Esophagus squamous epithelium (tissue), 4 donors: ENCODE measurements at regions not wholly inside any gene's neighbourhood (a gene's known extent, or its start where the extent isn't known, plus 50 kb on each side); places are given as distances from the start of the nearest gene placed in this dataset.
"Not testable (repeated sequence)": the region's sequence is repeated elsewhere in the genome, so short reads cannot be mapped to it uniquely, and the experiment has no call there.

Source experiments
- POLR2A ChIP-seq, 4 donors: fragments of 450-650 bp; IDR thresholded peaks; one replicate each; pipeline ENCODE4 v1.6.1; 2017; ENCODE audit warnings: antibody characterized with exemption in 4 of 4, mild to moderate bottlenecking in 4 of 4, moderate library complexity in 3 of 4
- TF ChIP-seq, protein P1 (sequence below), 6 experiments: fragments of 450-650 bp in 4 of 6; fragments of 200-600 bp in 2 of 6; sonication (generic) in 2 of 6; IDR thresholded peaks; one replicate each; pipeline ENCODE4 v1.5.1; 2016 to 2019; ENCODE audit warnings: antibody characterized with exemption in 6 of 6, mild to moderate bottlenecking in 4 of 6, moderate library complexity in 4 of 6

DNA sequence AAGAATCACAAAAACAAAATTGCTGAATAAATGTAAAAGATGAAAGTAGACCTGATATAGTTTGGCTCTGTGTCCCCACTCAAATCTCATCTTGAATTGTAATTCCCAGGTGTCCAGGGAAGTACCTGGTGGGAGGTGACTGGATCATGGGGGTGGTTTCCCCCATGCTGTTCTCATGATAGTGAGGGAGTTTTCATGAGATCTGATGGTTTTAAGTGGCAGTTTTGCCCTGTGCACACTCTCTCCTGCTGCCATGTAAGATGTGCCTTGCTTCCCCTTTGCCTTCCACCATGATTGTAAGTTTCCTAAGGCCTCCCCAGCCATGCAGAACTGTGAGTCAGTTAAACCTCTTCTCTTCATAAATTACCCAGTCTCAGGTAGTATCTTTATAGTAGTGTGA is 128.7 kb upstream of the SERPINE2 start:
- TF ChIP-seq POLR2A (IDR thresholded peaks at IDR 0.05): not testable (repeated sequence)
- TF ChIP-seq, protein P1, sequence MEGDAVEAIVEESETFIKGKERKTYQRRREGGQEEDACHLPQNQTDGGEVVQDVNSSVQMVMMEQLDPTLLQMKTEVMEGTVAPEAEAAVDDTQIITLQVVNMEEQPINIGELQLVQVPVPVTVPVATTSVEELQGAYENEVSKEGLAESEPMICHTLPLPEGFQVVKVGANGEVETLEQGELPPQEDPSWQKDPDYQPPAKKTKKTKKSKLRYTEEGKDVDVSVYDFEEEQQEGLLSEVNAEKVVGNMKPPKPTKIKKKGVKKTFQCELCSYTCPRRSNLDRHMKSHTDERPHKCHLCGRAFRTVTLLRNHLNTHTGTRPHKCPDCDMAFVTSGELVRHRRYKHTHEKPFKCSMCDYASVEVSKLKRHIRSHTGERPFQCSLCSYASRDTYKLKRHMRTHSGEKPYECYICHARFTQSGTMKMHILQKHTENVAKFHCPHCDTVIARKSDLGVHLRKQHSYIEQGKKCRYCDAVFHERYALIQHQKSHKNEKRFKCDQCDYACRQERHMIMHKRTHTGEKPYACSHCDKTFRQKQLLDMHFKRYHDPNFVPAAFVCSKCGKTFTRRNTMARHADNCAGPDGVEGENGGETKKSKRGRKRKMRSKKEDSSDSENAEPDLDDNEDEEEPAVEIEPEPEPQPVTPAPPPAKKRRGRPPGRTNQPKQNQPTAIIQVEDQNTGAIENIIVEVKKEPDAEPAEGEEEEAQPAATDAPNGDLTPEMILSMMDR (IDR thresholded peaks at IDR 0.05): not testable (repeated sequence)
